ENCODE measurements at regions not wholly inside any gene's neighbourhood (a gene's known extent, or its start where the extent isn't known, plus 50 kb on each side); places are given as distances from the start of the nearest gene placed in this dataset.

DNA sequence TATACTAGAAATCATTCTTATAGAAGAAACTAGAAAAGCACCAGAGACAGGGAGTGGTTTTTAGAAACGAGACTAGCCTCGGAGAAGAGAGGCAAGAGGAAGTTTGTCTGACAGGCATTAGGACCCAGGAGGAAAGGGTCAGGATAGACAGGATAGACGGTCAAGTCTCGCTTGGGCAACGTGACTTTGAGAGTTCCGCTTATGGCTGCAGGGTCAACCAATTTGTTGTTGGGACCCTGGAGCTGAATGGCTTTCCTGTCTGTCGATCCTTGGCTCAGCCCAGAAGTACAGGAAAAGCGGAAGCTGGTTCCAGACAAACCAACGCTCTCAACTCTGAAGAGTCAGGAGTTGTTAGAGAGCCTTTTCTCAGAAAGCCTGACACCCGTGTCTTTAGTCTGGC lies 191.2 kb downstream of the FZD1 start:
- TF ChIP-seq RCOR1 (conservative IDR thresholded peaks at IDR 0.05; ENCODE audit: low read depth, low read length) (no peak), TBL1XR1 (IDR thresholded peaks at IDR 0.05; ENCODE audit: low read depth, low read length) (no peak), NFIC (IDR thresholded peaks at IDR 0.05; ENCODE audit: low read depth, low read length) (no peak), POLR2AphosphoS5 (IDR thresholded peaks at IDR 0.05; ENCODE audit: low read length) (no peak)
- TF ChIP-seq, protein P1, sequence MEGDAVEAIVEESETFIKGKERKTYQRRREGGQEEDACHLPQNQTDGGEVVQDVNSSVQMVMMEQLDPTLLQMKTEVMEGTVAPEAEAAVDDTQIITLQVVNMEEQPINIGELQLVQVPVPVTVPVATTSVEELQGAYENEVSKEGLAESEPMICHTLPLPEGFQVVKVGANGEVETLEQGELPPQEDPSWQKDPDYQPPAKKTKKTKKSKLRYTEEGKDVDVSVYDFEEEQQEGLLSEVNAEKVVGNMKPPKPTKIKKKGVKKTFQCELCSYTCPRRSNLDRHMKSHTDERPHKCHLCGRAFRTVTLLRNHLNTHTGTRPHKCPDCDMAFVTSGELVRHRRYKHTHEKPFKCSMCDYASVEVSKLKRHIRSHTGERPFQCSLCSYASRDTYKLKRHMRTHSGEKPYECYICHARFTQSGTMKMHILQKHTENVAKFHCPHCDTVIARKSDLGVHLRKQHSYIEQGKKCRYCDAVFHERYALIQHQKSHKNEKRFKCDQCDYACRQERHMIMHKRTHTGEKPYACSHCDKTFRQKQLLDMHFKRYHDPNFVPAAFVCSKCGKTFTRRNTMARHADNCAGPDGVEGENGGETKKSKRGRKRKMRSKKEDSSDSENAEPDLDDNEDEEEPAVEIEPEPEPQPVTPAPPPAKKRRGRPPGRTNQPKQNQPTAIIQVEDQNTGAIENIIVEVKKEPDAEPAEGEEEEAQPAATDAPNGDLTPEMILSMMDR (IDR thresholded peaks at IDR 0.05 in 2 of 3, conservative IDR thresholded peaks at IDR 0.05 in 1 of 3; ENCODE audit: control insufficient read depth in 2 of 3, extremely low read depth in 1 of 3, insufficient read depth in 1 of 3, low read depth in 3 of 3, low read length in 3 of 3): no peak
